ENCODE measurements at regions not wholly inside any gene's neighbourhood (a gene's known extent, or its start where the extent isn't known, plus 50 kb on each side); places are given as distances from the start of the nearest gene placed in this dataset.
A peak's percentile ranks its signal among the peaks of the same experiment; 100 is the strongest.

- no peak for TF ChIP-seq CTCF (conservative IDR thresholded peaks at IDR 0.05)
- H3K27ac ChIP-seq = no peak overlapping the region
Observed at GRCh38 chr9:113646946-113647914, 183.7 kb downstream of the RGS3 start.

GRCh38 chr9:113648048-113648447 lies 184.5 kb downstream of the RGS3 start:
- H3K27ac ChIP-seq = no peak overlapping the region
- no peak for TF ChIP-seq CTCF (conservative IDR thresholded peaks at IDR 0.05)

GRCh38 chr9:113648586-113648985 lies 185.1 kb downstream of the RGS3 start:
- H3K27ac ChIP-seq = peak overlapping the region; percentile 96; the same call in 1 of the 2 replicates

GRCh38 chr9:113649054-113649453 lies 185.5 kb downstream of the RGS3 start:
- H3K27ac ChIP-seq = peak overlapping the region; percentile 96
- no peak for TF ChIP-seq CTCF (conservative IDR thresholded peaks at IDR 0.05)

More at GRCh38 chr9:113648586-113648985, 185.1 kb downstream of the RGS3 start:
- no peak for TF ChIP-seq CTCF (conservative IDR thresholded peaks at IDR 0.05)

- TF ChIP-seq CTCF (conservative IDR thresholded peaks at IDR 0.05) = no peak
- peak overlapping the region; percentile 96 for H3K27ac ChIP-seq
Observed at GRCh38 chr9:113649855-113650206, 186.3 kb downstream of the RGS3 start.

GRCh38 chr9:113650207-113651131 lies 186.9 kb downstream of the RGS3 start:
- peak overlapping the region; percentile 96 for H3K27ac ChIP-seq
- no peak for TF ChIP-seq CTCF (conservative IDR thresholded peaks at IDR 0.05)

- peak overlapping the region; percentile 96 for H3K27ac ChIP-seq
- TF ChIP-seq CTCF (conservative IDR thresholded peaks at IDR 0.05) = no peak
Observed at GRCh38 chr9:113651896-113652295, 188.4 kb downstream of the RGS3 start.
